Nephron progenitor cell (in vitro differentiated cells): ENCODE measurements at regions not wholly inside any gene's neighbourhood (a gene's known extent, or its start where the extent isn't known, plus 50 kb on each side); places are given as distances from the start of the nearest gene placed in this dataset.
"Not testable (repeated sequence)": the region's sequence is repeated elsewhere in the genome, so short reads cannot be mapped to it uniquely, and the experiment has no call there.

ENCODE experiments used
- DNase-seq: peaks from one replicate; pipeline ENCODE4 v3.0.0; 2021
- H3K27ac Mint-ChIP-seq: 2 replicates; pipeline ENCODE4 v1.8.0; 2021; ENCODE audit warnings: mild to moderate bottlenecking, moderate library complexity, mixed read lengths
- H3K27me3 Mint-ChIP-seq: 2 replicates; pipeline ENCODE4 v1.8.0; 2021; ENCODE audit warnings: mild to moderate bottlenecking, low read depth, mixed read lengths; ENCODE audit not compliant: poor library complexity
- H3K36me3 Mint-ChIP-seq: 2 replicates; pipeline ENCODE4 v1.8.0; 2021; ENCODE audit warnings: low read depth, mixed read lengths
- H3K4me1 Mint-ChIP-seq: 2 replicates; pipeline ENCODE4 v1.8.0; 2021; ENCODE audit warnings: mixed read lengths
- H3K4me3 Mint-ChIP-seq: 2 replicates; pipeline ENCODE4 v1.8.0; 2021; ENCODE audit warnings: mild to moderate bottlenecking, moderate library complexity, mixed read lengths
- H3K9me3 Mint-ChIP-seq: 2 replicates; pipeline ENCODE4 v1.8.0; 2021; ENCODE audit warnings: mild to moderate bottlenecking, moderate library complexity, mixed read lengths
- CTCF ChIP-seq: fragments of 200-600 bp; sonication (generic); IDR thresholded peaks from 2 replicates; pipeline ENCODE4 v1.5.0; 2021; ENCODE audit warnings: antibody characterized with exemption

DNA sequence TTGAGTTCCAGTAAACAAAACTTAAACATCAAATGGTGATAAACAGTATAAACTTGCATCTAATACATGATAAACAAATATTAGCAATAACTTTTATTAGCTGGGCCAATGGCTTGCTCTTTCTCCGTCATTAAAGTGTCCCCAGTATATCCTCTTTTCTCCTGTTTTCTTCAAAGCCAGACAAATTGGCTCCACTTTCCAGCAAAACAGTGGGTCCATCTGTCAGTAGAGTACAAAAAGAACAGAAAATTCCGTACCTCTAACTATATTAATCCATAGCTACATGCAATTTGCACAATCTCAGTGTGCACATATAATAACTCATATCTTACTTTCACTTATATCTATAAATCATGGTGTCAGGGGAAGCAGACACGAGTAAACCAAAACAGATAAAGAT is 678.0 kb upstream of the SPRY2 start:
- no peak overlapping the region for H3K4me3 Mint-ChIP-seq
- H3K27ac Mint-ChIP-seq, result no peak overlapping the region
- H3K9me3 Mint-ChIP-seq, result peaks cover 50% of the 10 kb centered on the region
- TF ChIP-seq CTCF, result no peak
- H3K36me3 Mint-ChIP-seq, result peaks cover 5% of the 10 kb centered on the region
- peaks cover 7% of the 10 kb centered on the region for H3K4me1 Mint-ChIP-seq
- DNase-seq, result no peak
- no peaks in the 10 kb centered on the region for H3K27me3 Mint-ChIP-seq

- peak; percentile 7 for DNase-seq
- Mint-ChIP-seq H3K4me3 (no peak overlapping the region), H3K27me3 (no peaks in the 10 kb centered on the region), H3K9me3 (peaks cover 43% of the 10 kb centered on the region), H3K27ac (no peak overlapping the region), H3K4me1 (peaks cover 7% of the 10 kb centered on the region), H3K36me3 (peaks cover 5% of the 10 kb centered on the region)
- peak; percentile 62 for TF ChIP-seq CTCF
These were observed 676.7 kb upstream of the SPRY2 start for GRCh38 chr13:81017513-81018152.

GRCh38 chr13:81012031-81012430 is 671.1 kb upstream of the SPRY2 start:
- no peak for TF ChIP-seq CTCF
- peaks cover 44% of the 10 kb centered on the region for H3K9me3 Mint-ChIP-seq
- DNase-seq, result no peak
- H3K4me3 Mint-ChIP-seq, result no peak overlapping the region
- peaks cover 7% of the 10 kb centered on the region for H3K4me1 Mint-ChIP-seq
- no peak overlapping the region for H3K27ac Mint-ChIP-seq
- H3K27me3 Mint-ChIP-seq, result no peaks in the 10 kb centered on the region
- no peaks in the 10 kb centered on the region for H3K36me3 Mint-ChIP-seq

DNA sequence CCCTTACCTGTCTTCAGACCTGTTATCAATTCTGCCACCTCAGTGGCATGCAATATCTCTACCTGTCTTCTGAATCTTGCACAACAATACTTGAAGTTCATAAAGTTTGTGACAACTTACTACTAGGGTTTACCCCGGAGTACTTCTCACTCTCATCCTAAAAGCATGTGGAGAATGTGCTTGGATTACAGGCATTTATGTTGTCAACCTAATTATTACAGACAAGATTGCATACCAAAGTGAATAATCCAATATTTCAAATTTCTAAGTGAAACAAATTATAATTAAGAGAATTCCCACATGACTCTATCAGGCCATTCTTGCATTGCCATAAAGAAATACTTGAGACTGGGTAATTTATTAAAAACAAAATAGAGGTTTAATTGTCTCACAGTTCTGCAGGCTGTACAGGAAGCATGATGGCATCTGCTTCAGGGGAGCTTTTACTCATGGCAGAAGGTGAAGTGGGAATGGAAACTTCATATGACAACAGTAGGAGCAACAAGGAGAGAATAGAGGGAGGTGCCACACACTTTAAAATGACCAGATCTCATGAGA is 661.0 kb upstream of the SPRY2 start:
- no peaks in the 10 kb centered on the region for H3K27me3 Mint-ChIP-seq
- no peak overlapping the region for H3K4me3 Mint-ChIP-seq
- peaks cover 26% of the 10 kb centered on the region for H3K9me3 Mint-ChIP-seq
- no peak for DNase-seq
- H3K36me3 Mint-ChIP-seq, result no peaks in the 10 kb centered on the region
- H3K27ac Mint-ChIP-seq, result no peak overlapping the region
- TF ChIP-seq CTCF, result no peak
- no peaks in the 10 kb centered on the region for H3K4me1 Mint-ChIP-seq

GRCh38 chr13:80998603-80999002 is 657.7 kb upstream of the SPRY2 start:
- not testable (repeated sequence) for DNase-seq, H3K27me3 Mint-ChIP-seq, H3K36me3 Mint-ChIP-seq, H3K27ac Mint-ChIP-seq, H3K4me3 Mint-ChIP-seq, H3K4me1 Mint-ChIP-seq
- peaks cover 26% of the 10 kb centered on the region for H3K9me3 Mint-ChIP-seq

DNA sequence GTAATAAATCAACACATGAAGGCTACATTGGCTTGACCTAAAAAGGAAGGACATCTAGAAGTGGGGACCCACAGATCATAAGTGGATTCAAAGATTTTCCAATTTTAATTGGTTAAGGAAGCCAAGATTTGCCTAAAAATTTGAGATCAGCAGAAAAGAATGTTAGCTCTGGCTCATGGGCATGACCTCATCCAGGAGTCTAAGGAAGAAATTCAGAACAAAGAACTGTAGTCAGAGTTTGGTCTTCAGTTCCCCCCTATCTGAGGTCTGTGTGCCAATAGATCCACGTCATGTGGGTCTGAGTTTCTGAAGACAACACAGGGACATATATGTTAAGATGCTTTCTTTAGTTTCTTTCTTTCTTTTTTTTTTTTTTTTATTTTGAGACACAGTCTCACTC is 648.8 kb upstream of the SPRY2 start:
- Mint-ChIP-seq H3K27me3 (peaks cover 4% of the 10 kb centered on the region), H3K9me3 (peaks cover 33% of the 10 kb centered on the region), H3K27ac (no peak overlapping the region), H3K36me3 (no peaks in the 10 kb centered on the region), H3K4me1 (peaks cover 9% of the 10 kb centered on the region), H3K4me3 (no peak overlapping the region)
- no peak for TF ChIP-seq CTCF
- no peak for DNase-seq
